ENCODE measurements at regions not wholly inside any gene's neighbourhood (a gene's known extent, or its start where the extent isn't known, plus 50 kb on each side); places are given as distances from the start of the nearest gene placed in this dataset.

- TF ChIP-seq, protein P1, sequence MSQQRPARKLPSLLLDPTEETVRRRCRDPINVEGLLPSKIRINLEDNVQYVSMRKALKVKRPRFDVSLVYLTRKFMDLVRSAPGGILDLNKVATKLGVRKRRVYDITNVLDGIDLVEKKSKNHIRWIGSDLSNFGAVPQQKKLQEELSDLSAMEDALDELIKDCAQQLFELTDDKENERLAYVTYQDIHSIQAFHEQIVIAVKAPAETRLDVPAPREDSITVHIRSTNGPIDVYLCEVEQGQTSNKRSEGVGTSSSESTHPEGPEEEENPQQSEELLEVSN (IDR thresholded peaks at IDR 0.05; ENCODE audit: borderline replicate concordance, low read depth): no peak
- TF ChIP-seq BHLHE40 (IDR thresholded peaks at IDR 0.05; ENCODE audit: low read depth, low read length) (no peak), HEYL (CRISPR knock-in tag; IDR thresholded peaks at IDR 0.05) (no peak), FOXS1 (CRISPR knock-in tag; IDR thresholded peaks at IDR 0.05) (no peak), NPAS2 (CRISPR knock-in tag; IDR thresholded peaks at IDR 0.05; ENCODE audit: borderline replicate concordance) (no peak), PBX3 (IDR thresholded peaks at IDR 0.05) (no peak), HOXB5 (CRISPR knock-in tag; IDR thresholded peaks at IDR 0.05) (no peak), SMC3 (IDR thresholded peaks at IDR 0.05) (no peak), MAZ (IDR thresholded peaks at IDR 0.05; ENCODE audit: borderline replicate concordance, low read depth, low read length) (no peak), TP53 (CRISPR knock-in tag; IDR thresholded peaks at IDR 0.05) (no peak), PHF8 (IDR thresholded peaks at IDR 0.05; ENCODE audit: borderline replicate concordance, low read depth) (no peak), HOXB13 (CRISPR knock-in tag; IDR thresholded peaks at IDR 0.05; ENCODE audit: low read depth) (no peak), HES2 (IDR thresholded peaks at IDR 0.05) (no peak), MYC (IDR thresholded peaks at IDR 0.05; ENCODE audit: borderline replicate concordance, low read length) (no peak), MAFK (IDR thresholded peaks at IDR 0.05; ENCODE audit: partially characterized antibody) (no peak), GATA3 (IDR thresholded peaks at IDR 0.05; ENCODE audit: borderline replicate concordance) (no peak), RAD21 (conservative IDR thresholded peaks at IDR 0.05 in 1 of 2, IDR thresholded peaks at IDR 0.05 in 1 of 2) (no peak)
- TF ChIP-seq, protein P2, sequence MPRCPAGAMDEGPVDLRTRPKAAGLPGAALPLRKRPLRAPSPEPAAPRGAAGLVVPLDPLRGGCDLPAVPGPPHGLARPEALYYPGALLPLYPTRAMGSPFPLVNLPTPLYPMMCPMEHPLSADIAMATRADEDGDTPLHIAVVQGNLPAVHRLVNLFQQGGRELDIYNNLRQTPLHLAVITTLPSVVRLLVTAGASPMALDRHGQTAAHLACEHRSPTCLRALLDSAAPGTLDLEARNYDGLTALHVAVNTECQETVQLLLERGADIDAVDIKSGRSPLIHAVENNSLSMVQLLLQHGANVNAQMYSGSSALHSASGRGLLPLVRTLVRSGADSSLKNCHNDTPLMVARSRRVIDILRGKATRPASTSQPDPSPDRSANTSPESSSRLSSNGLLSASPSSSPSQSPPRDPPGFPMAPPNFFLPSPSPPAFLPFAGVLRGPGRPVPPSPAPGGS (IDR thresholded peaks at IDR 0.05): no peak
- FAIRE-seq (no peak), DNase-seq (ENCODE audit: low read depth in 1 of 2, low spot score in 1 of 2) (no peak), ATAC-seq (no peak)
- H3K4me3 ChIP-seq: no peak overlapping the region
- H3K27ac ChIP-seq: no peak overlapping the region
- no peaks in the 10 kb centered on the region for H3K4me1 ChIP-seq
- H3K9me3 ChIP-seq: no peaks in the 10 kb centered on the region
- POLR2A ChIA-PET: no interaction called here
- H3K4me2 ChIP-seq: no peak overlapping the region
- CTCF ChIA-PET: no interaction called here
- 3% methylated on average over 4 of the region's 4 CpGs for WGBS (ENCODE audit: missing lambda C conversion rate)
Observed at GRCh38 chr1:165124772-165125171, 231.7 kb downstream of the LMX1A start.

DNA sequence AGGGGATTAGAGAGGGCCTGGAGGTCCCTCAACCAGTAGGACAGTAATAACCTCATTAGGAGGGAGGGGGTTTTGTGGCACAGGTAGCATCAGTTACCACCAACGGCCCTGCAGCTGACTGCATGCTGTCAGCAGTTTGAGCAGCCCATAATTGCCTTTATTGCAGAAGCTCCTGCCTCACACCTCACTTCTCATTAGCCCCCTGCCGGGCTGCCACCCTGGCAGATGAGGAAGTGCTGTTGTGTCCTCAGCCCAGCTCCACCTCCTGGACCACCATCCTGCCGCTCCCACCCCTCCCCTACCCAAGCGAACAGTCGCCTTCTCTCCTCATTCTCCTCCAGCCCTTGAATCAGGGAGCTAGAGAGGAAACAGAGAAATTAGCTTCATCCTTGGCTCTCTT is 237.4 kb downstream of the LMX1A start:
- CTCF ChIA-PET: interaction anchor here (0.5 to 2.9 kb wide), 6 partner anchors 11 to 477 kb away, joined by 3 to 12 read pairs (median 6); no protein-coding TSS in a partner anchor
- H3K27ac ChIP-seq: no peak overlapping the region

DNA sequence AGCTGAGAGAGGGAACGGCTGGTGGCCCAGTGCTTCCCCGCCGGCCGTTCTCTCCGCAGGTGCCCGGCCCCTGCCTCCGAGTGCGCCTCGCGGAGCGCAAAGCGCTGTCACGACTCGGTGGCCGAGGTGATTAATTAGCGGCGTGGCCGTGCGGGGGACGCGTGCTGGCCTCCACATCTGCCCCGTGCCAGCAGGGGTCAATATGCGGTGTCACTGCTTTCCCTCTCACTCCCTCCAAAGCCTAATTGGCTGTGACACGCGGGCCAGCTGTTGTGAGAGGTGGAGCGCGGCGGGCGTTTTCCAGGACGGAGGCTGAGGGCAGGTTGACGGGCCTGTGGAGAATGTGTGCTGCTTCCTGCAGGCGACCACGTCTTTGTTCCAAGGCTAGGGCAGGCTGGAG is 239.0 kb downstream of the LMX1A start:
- no peak for ATAC-seq
- Histone ChIP-seq H3K27ac (peak overlapping the region; percentile 69 to 77), H3K9me3 (no peaks in the 10 kb centered on the region), H3K4me3 (no peak overlapping the region), H3K4me2 (peak overlapping the region; percentile 50), H3K4me1 (peaks cover 16% of the 10 kb centered on the region)
- 73% methylated on average over 33 of the region's 33 CpGs for WGBS (ENCODE audit: missing lambda C conversion rate)
- ChIA-PET POLR2A (no interaction called here), CTCF (interaction anchor here (1.3 to 1.7 kb wide), 5 partner anchors 9 to 475 kb away, joined by 3 to 6 read pairs (median 5); no protein-coding TSS in a partner anchor)
- no peak for DNase-seq (ENCODE audit: low read depth in 1 of 2, low spot score in 1 of 2)
- FAIRE-seq: no peak
- TF ChIP-seq HOXA7 (CRISPR knock-in tag; IDR thresholded peaks at IDR 0.05) (no peak), MAZ (IDR thresholded peaks at IDR 0.05; ENCODE audit: borderline replicate concordance, low read depth, low read length) (no peak), PBX3 (IDR thresholded peaks at IDR 0.05) (no peak), MAFK (IDR thresholded peaks at IDR 0.05; ENCODE audit: partially characterized antibody) (no peak), TFCP2L1 (CRISPR knock-in tag; IDR thresholded peaks at IDR 0.05) (no peak), KDM5A (IDR thresholded peaks at IDR 0.05) (no peak), HOXB13 (CRISPR knock-in tag; IDR thresholded peaks at IDR 0.05; ENCODE audit: low read depth) (no peak), CEBPB (IDR thresholded peaks at IDR 0.05) (no peak), RCOR1 (IDR thresholded peaks at IDR 0.05; ENCODE audit: low read depth, low read length) (no peak)
- TF ChIP-seq, protein P3, sequence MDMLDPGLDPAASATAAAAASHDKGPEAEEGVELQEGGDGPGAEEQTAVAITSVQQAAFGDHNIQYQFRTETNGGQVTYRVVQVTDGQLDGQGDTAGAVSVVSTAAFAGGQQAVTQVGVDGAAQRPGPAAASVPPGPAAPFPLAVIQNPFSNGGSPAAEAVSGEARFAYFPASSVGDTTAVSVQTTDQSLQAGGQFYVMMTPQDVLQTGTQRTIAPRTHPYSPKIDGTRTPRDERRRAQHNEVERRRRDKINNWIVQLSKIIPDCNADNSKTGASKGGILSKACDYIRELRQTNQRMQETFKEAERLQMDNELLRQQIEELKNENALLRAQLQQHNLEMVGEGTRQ (IDR thresholded peaks at IDR 0.05): no peak
- TF ChIP-seq, protein P4, sequence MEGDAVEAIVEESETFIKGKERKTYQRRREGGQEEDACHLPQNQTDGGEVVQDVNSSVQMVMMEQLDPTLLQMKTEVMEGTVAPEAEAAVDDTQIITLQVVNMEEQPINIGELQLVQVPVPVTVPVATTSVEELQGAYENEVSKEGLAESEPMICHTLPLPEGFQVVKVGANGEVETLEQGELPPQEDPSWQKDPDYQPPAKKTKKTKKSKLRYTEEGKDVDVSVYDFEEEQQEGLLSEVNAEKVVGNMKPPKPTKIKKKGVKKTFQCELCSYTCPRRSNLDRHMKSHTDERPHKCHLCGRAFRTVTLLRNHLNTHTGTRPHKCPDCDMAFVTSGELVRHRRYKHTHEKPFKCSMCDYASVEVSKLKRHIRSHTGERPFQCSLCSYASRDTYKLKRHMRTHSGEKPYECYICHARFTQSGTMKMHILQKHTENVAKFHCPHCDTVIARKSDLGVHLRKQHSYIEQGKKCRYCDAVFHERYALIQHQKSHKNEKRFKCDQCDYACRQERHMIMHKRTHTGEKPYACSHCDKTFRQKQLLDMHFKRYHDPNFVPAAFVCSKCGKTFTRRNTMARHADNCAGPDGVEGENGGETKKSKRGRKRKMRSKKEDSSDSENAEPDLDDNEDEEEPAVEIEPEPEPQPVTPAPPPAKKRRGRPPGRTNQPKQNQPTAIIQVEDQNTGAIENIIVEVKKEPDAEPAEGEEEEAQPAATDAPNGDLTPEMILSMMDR (IDR thresholded peaks at IDR 0.05): no peak

More for the DNA sequence above, 237.4 kb downstream of the LMX1A start:
- DNase-seq (ENCODE audit: low read depth in 1 of 2, low spot score in 1 of 2): no peak
- H3K4me2 ChIP-seq: no peak overlapping the region
- no peak overlapping the region for H3K4me3 ChIP-seq
- TF ChIP-seq GATA3 (IDR thresholded peaks at IDR 0.05; ENCODE audit: borderline replicate concordance) (no peak), KDM5A (IDR thresholded peaks at IDR 0.05) (no peak), RARB (CRISPR knock-in tag; IDR thresholded peaks at IDR 0.05) (no peak), RCOR1 (IDR thresholded peaks at IDR 0.05; ENCODE audit: low read depth, low read length) (no peak), ZFP36 (IDR thresholded peaks at IDR 0.05; ENCODE audit: borderline replicate concordance, partially characterized antibody) (no peak), CHD4 (IDR thresholded peaks at IDR 0.05; ENCODE audit: borderline replicate concordance) (no peak), RAD21 (conservative IDR thresholded peaks at IDR 0.05 in 1 of 2, IDR thresholded peaks at IDR 0.05 in 1 of 2) (no peak), EHF (CRISPR knock-in tag; IDR thresholded peaks at IDR 0.05) (no peak)
- no peaks in the 10 kb centered on the region for H3K9me3 ChIP-seq
- no peak for FAIRE-seq
- POLR2A ChIA-PET: no interaction called here
- H3K4me1 ChIP-seq: peaks cover 16% of the 10 kb centered on the region
- WGBS (ENCODE audit: missing lambda C conversion rate): 47% methylated on average over 5 of the region's 5 CpGs
- ATAC-seq: no peak
